ENCODE measurements at regions not wholly inside any gene's neighbourhood (a gene's known extent, or its start where the extent isn't known, plus 50 kb on each side); places are given as distances from the start of the nearest gene placed in this dataset.

- no peak for DNase-seq (ENCODE audit: extremely low read depth, insufficient read length)
- Histone ChIP-seq H3K27me3 (replicated peaks; ENCODE audit: control insufficient read depth, insufficient read depth, low read length) (no peaks in the 10 kb centered on the region), H3K4me3 (replicated peaks; ENCODE audit: low read depth, low read length) (no peak overlapping the region), H3K36me3 (ENCODE audit: control insufficient read depth, insufficient read depth, low read length) (no peaks in the 10 kb centered on the region)
- TF ChIP-seq, protein P1, sequence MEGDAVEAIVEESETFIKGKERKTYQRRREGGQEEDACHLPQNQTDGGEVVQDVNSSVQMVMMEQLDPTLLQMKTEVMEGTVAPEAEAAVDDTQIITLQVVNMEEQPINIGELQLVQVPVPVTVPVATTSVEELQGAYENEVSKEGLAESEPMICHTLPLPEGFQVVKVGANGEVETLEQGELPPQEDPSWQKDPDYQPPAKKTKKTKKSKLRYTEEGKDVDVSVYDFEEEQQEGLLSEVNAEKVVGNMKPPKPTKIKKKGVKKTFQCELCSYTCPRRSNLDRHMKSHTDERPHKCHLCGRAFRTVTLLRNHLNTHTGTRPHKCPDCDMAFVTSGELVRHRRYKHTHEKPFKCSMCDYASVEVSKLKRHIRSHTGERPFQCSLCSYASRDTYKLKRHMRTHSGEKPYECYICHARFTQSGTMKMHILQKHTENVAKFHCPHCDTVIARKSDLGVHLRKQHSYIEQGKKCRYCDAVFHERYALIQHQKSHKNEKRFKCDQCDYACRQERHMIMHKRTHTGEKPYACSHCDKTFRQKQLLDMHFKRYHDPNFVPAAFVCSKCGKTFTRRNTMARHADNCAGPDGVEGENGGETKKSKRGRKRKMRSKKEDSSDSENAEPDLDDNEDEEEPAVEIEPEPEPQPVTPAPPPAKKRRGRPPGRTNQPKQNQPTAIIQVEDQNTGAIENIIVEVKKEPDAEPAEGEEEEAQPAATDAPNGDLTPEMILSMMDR (IDR thresholded peaks at IDR 0.05; ENCODE audit: insufficient read depth, low read length, poor library complexity, severe bottlenecking) = no peak
These were observed 55.1 kb upstream of the ZEB1 start for GRCh38 chr10:31263903-31264302.

DNA sequence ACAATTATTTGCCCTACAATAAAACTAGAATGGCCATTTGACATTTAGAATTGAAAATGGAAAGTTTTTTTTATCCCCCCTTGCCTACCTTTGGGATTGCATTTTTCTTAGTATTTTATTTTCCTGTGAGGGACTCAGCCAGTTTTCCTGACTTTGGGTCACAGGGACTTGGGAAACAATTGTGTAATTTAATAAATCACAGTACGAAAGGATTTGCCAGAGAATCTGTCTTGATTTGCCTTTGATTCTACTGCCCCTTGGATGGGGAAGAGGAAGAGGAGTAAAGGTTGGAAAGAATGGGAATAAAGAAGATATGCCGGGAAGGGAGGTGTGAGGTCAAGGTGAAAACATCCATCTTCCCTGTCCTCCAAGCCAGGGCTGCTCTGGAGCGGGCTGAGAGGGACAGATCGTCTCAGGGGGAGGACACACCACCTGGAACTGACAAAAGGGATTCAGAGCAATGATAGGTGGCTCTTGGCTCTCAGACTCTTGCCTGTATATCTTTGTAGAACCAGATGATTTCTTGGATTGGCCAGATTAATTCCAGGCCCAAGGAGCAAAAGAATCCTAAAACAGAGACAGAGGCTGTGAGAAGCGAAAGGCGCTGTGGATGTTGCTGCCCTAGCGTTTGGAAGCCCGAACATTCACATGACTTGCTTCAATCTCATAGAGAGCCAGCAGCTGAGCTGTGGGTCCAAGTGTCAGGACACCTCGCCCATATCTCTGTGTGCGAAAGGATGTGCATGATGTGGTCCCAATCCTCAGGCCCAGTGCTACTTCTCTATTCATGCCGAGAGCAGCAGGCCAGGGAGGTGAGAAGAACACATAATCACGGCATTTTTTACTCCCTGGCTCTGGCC lies 50.3 kb upstream of the ZEB1 start:
- H3K4me3 ChIP-seq (replicated peaks; ENCODE audit: low read depth, low read length) = no peak overlapping the region
- no peaks in the 10 kb centered on the region for H3K27me3 ChIP-seq (replicated peaks; ENCODE audit: control insufficient read depth, insufficient read depth, low read length)
- DNase-seq (ENCODE audit: extremely low read depth, insufficient read length) = no peak

More for the DNA sequence above, 50.3 kb upstream of the ZEB1 start:
- no peaks in the 10 kb centered on the region for H3K36me3 ChIP-seq (ENCODE audit: control insufficient read depth, insufficient read depth, low read length)
- TF ChIP-seq, protein P1 (IDR thresholded peaks at IDR 0.05; ENCODE audit: insufficient read depth, low read length, poor library complexity, severe bottlenecking) = no peak

Data from GM06990 (cell line).